ENCODE measurements at regions not wholly inside any gene's neighbourhood (a gene's known extent, or its start where the extent isn't known, plus 50 kb on each side); places are given as distances from the start of the nearest gene placed in this dataset.

DNA sequence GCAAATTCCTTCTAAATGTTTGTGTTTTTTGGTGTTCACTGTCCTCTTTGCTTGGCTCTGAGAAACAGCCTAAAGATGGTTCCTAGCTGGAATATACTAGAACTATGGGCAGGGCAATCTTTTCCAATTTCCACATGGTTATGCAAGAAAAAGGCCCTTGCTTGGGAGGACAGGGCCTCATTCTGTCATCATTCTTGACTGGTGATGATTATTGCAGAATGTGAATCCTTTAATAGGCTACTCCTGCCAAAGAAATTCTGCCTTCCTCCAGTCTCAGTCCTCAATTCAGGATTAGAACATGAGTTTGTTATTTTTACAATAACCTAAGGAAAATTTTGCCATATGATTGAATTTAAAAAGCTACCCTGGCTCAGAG, 218.7 kb downstream of the HNMT start (continued):
- TF ChIP-seq, protein P1, sequence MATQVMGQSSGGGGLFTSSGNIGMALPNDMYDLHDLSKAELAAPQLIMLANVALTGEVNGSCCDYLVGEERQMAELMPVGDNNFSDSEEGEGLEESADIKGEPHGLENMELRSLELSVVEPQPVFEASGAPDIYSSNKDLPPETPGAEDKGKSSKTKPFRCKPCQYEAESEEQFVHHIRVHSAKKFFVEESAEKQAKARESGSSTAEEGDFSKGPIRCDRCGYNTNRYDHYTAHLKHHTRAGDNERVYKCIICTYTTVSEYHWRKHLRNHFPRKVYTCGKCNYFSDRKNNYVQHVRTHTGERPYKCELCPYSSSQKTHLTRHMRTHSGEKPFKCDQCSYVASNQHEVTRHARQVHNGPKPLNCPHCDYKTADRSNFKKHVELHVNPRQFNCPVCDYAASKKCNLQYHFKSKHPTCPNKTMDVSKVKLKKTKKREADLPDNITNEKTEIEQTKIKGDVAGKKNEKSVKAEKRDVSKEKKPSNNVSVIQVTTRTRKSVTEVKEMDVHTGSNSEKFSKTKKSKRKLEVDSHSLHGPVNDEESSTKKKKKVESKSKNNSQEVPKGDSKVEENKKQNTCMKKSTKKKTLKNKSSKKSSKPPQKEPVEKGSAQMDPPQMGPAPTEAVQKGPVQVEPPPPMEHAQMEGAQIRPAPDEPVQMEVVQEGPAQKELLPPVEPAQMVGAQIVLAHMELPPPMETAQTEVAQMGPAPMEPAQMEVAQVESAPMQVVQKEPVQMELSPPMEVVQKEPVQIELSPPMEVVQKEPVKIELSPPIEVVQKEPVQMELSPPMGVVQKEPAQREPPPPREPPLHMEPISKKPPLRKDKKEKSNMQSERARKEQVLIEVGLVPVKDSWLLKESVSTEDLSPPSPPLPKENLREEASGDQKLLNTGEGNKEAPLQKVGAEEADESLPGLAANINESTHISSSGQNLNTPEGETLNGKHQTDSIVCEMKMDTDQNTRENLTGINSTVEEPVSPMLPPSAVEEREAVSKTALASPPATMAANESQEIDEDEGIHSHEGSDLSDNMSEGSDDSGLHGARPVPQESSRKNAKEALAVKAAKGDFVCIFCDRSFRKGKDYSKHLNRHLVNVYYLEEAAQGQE (IDR thresholded peaks at IDR 0.05; ENCODE audit: unreplicated experiment), result no peak
- TF ChIP-seq, protein P2, sequence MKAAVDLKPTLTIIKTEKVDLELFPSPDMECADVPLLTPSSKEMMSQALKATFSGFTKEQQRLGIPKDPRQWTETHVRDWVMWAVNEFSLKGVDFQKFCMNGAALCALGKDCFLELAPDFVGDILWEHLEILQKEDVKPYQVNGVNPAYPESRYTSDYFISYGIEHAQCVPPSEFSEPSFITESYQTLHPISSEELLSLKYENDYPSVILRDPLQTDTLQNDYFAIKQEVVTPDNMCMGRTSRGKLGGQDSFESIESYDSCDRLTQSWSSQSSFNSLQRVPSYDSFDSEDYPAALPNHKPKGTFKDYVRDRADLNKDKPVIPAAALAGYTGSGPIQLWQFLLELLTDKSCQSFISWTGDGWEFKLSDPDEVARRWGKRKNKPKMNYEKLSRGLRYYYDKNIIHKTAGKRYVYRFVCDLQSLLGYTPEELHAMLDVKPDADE (IDR thresholded peaks at IDR 0.05), result no peak

DNA sequence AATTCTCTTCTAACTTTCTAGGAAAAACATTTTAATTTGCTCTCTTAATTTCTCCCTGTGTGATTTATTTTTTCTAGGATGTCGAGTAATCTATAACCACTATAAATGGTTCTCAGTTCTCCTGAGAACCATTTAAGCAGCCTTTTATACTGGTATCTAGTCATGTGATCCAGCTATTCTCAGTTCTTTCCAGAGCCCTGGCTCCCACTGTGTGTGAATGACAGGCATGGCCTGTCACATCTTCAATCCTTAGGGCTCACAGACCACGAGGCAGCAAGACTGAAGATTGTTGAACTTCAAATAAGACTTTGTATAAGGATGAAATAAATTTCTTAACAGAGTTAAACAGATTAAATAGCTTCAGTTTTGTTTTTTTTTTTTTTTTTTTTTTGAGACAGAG, 219.4 kb downstream of the HNMT start:
- Histone ChIP-seq H3K36me3 (ENCODE audit: insufficient read depth) (no peaks in the 10 kb centered on the region), H3K9me2 (ENCODE audit: insufficient read depth) (0 out of 2 replicates have a peak, but pooled peaks cover 3% of the 10 kb centered on the region), H4K20me1 (replicated peaks; ENCODE audit: insufficient read depth) (no peaks in the 10 kb centered on the region), H3F3A (replicated peaks; ENCODE audit: low read depth) (no peaks in the 10 kb centered on the region), H3K27me3 (ENCODE audit: insufficient read depth) (no peaks in the 10 kb centered on the region), H3K4me3 (no peak overlapping the region), H3K4me2 (0 out of 2 replicates have a peak overlapping the region, but pooled peaks have one; percentile 4), H3K27ac (ENCODE audit: low read depth) (no peak overlapping the region), H3K79me2 (replicated peaks; ENCODE audit: insufficient read depth) (no peaks in the 10 kb centered on the region), H3K4me1 (ENCODE audit: insufficient read depth) (peaks cover 14% of the 10 kb centered on the region), H2AFZ (no peak overlapping the region)
- no peaks in the 10 kb centered on the region; the same call in 2 of the 3 replicates for H3K9me3 Mint-ChIP-seq
- DNase-seq (ENCODE audit: low spot score) (peak; percentile 8), ATAC-seq (peak; percentile 55)
- H3K27me3 Mint-ChIP-seq (ENCODE audit: insufficient read depth, low read depth, poor library complexity), result no peaks in the 10 kb centered on the region
- H3K4me1 Mint-ChIP-seq, result peaks cover 41% of the 10 kb centered on the region
- no peaks in the 10 kb centered on the region for H3K36me3 Mint-ChIP-seq (ENCODE audit: low read depth)
- peak overlapping the region; percentile 40; the same call in 1 of the 2 replicates for H3K27ac Mint-ChIP-seq
- H3K4me3 Mint-ChIP-seq, result no peak overlapping the region
- no peak for TF ChIP-seq JUNB (IDR thresholded peaks at IDR 0.05; ENCODE audit: unreplicated experiment)
- no peak for TF ChIP-seq STAT1 (IDR thresholded peaks at IDR 0.05; ENCODE audit: unreplicated experiment)
- TF ChIP-seq, protein P2 (IDR thresholded peaks at IDR 0.05), result no peak
- TF ChIP-seq, protein P3, sequence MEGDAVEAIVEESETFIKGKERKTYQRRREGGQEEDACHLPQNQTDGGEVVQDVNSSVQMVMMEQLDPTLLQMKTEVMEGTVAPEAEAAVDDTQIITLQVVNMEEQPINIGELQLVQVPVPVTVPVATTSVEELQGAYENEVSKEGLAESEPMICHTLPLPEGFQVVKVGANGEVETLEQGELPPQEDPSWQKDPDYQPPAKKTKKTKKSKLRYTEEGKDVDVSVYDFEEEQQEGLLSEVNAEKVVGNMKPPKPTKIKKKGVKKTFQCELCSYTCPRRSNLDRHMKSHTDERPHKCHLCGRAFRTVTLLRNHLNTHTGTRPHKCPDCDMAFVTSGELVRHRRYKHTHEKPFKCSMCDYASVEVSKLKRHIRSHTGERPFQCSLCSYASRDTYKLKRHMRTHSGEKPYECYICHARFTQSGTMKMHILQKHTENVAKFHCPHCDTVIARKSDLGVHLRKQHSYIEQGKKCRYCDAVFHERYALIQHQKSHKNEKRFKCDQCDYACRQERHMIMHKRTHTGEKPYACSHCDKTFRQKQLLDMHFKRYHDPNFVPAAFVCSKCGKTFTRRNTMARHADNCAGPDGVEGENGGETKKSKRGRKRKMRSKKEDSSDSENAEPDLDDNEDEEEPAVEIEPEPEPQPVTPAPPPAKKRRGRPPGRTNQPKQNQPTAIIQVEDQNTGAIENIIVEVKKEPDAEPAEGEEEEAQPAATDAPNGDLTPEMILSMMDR (conservative IDR thresholded peaks at IDR 0.05; ENCODE audit: low read depth in 2 of 2), result no peak
- TF ChIP-seq, protein P1 (IDR thresholded peaks at IDR 0.05; ENCODE audit: unreplicated experiment), result no peak
- no peak for TF ChIP-seq NANOG (IDR thresholded peaks at IDR 0.05; ENCODE audit: borderline replicate concordance)
- TF ChIP-seq ZNF114 (CRISPR knock-in tag; IDR thresholded peaks at IDR 0.05), result no peak
- TF ChIP-seq ZNF331 (CRISPR knock-in tag; IDR thresholded peaks at IDR 0.05; ENCODE audit: low read depth), result no peak
- no peak for TF ChIP-seq CREB1 (CRISPR knock-in tag; IDR thresholded peaks at IDR 0.05; ENCODE audit: low read depth)

All from GM23338 (cell line).